ENCODE measurements at regions not wholly inside any gene's neighbourhood (a gene's known extent, or its start where the extent isn't known, plus 50 kb on each side); places are given as distances from the start of the nearest gene placed in this dataset.
"Not testable (repeated sequence)": the region's sequence is repeated elsewhere in the genome, so short reads cannot be mapped to it uniquely, and the experiment has no call there.

- DNase-seq: not testable (repeated sequence)
Observed at GRCh38 chr18:14188751-14189406, 56.6 kb upstream of the ZNF519 start.
